GM19397 (cell line): ENCODE measurements at regions not wholly inside any gene's neighbourhood (a gene's known extent, or its start where the extent isn't known, plus 50 kb on each side); places are given as distances from the start of the nearest gene placed in this dataset.

Experiments used
- ATAC-seq: cut with Tn5 transposase; IDR thresholded peaks from one replicate; pipeline ENCODE4 v1.9.1; 2021; ENCODE audit warnings: mild to moderate bottlenecking, moderate library complexity; ENCODE audit not compliant: unreplicated experiment

GRCh38 chr2:238963161-238963970 lies 115.5 kb downstream of the TWIST2 start:
- no peak for ATAC-seq

- ATAC-seq, result no peak
Measured at GRCh38 chr2:238963971-238964328, 116.1 kb downstream of the TWIST2 start.

GRCh38 chr2:238964544-238965067 lies 116.7 kb downstream of the TWIST2 start:
- ATAC-seq, result no peak

GRCh38 chr2:238965371-238966071 lies 117.6 kb downstream of the TWIST2 start:
- no peak for ATAC-seq

GRCh38 chr2:238966072-238966937 lies 118.4 kb downstream of the TWIST2 start:
- ATAC-seq, result no peak

GRCh38 chr2:238967031-238967977 lies 119.4 kb downstream of the TWIST2 start:
- ATAC-seq, result no peak

- ATAC-seq, result no peak
Measured at GRCh38 chr2:238967978-238968360, 120.1 kb downstream of the TWIST2 start.

- no peak for ATAC-seq
Measured at GRCh38 chr2:238968616-238969384, 120.9 kb downstream of the TWIST2 start.

- no peak for ATAC-seq
Measured at GRCh38 chr2:238969857-238970256, 122.0 kb downstream of the TWIST2 start.

GRCh38 chr2:238970553-238971081 lies 122.7 kb downstream of the TWIST2 start:
- ATAC-seq, result peak; percentile 48

GRCh38 chr2:238971318-238972145 lies 123.6 kb downstream of the TWIST2 start:
- ATAC-seq, result no peak

GRCh38 chr2:238972146-238972445 lies 124.2 kb downstream of the TWIST2 start:
- no peak for ATAC-seq

- ATAC-seq, result no peak
Measured at GRCh38 chr2:238973038-238973739, 125.3 kb downstream of the TWIST2 start.

GRCh38 chr2:238974081-238974480 lies 126.2 kb downstream of the TWIST2 start:
- no peak for ATAC-seq

GRCh38 chr2:238974501-238975166 lies 126.7 kb downstream of the TWIST2 start:
- ATAC-seq, result no peak

- ATAC-seq, result no peak
Measured at GRCh38 chr2:238975408-238975807, 127.5 kb downstream of the TWIST2 start.

GRCh38 chr2:238978497-238978896 lies 130.6 kb downstream of the TWIST2 start:
- no peak for ATAC-seq
